Right atrium auricular region (tissue), 2 donors: ENCODE measurements at regions not wholly inside any gene's neighbourhood (a gene's known extent, or its start where the extent isn't known, plus 50 kb on each side); places are given as distances from the start of the nearest gene placed in this dataset.

Source experiments
- DNase-seq: peaks from one replicate; pipeline ENCODE4 v3.0.0-alpha.2; 2019; ENCODE audit warnings: low spot score
- H3K27ac ChIP-seq, 2 donors: fragments of 200-600 bp; sonication (generic); 1 replicate in 1 of 2; 2 replicates in 1 of 2; pipeline ENCODE4 v1.5.1; 2016 to 2019
- H3K27me3 ChIP-seq, 2 donors: fragments of 200-600 bp; sonication (generic); one replicate each; pipeline versions ENCODE4 v1.5.1 to v1.6.0; 2017 to 2019
- H3K36me3 ChIP-seq: fragments of 200-600 bp; sonication (generic); one replicate; pipeline ENCODE4 v1.5.1; 2016
- H3K4me1 ChIP-seq, 2 donors: fragments of 200-600 bp; sonication (generic); one replicate each; pipeline versions ENCODE4 v1.5.1 to v1.6.0; 2017 to 2019
- H3K4me3 ChIP-seq, 2 donors: fragments of 200-600 bp; sonication (generic); 1 replicate in 1 of 2; 2 replicates in 1 of 2; pipeline ENCODE4 v1.5.1; 2017 to 2019; ENCODE audit warnings: mild to moderate bottlenecking in 1 of 2, moderate library complexity in 1 of 2
- H3K9me3 ChIP-seq, 2 donors: fragments of 200-600 bp; sonication (generic); one replicate each; pipeline ENCODE4 v1.5.1; 2019
- CTCF ChIP-seq, 2 donors: fragments of 200-600 bp; sonication (generic); IDR thresholded peaks; one replicate each; pipeline ENCODE4 v1.5.1; 2019; ENCODE audit warnings: antibody characterized with exemption in 2 of 2

GRCh38 chr2:187148059-187148714, 299.2 kb upstream of the ZSWIM2 start:
- no peak for DNase-seq
- peaks cover 0 to 24% of the 10 kb centered on the region in 2 donors for H3K9me3 ChIP-seq
- no peaks in the 10 kb centered on the region for H3K27me3 ChIP-seq
- no peak for TF ChIP-seq CTCF (IDR thresholded peaks at IDR 0.05)
- no peak overlapping the region for H3K27ac ChIP-seq
- H3K4me1 ChIP-seq: no peaks in the 10 kb centered on the region
- H3K36me3 ChIP-seq: no peaks in the 10 kb centered on the region
- no peak overlapping the region for H3K4me3 ChIP-seq

GRCh38 chr2:187143537-187143936, 294.6 kb upstream of the ZSWIM2 start:
- TF ChIP-seq CTCF (IDR thresholded peaks at IDR 0.05): no peak
- Histone ChIP-seq H3K27me3 (no peaks in the 10 kb centered on the region), H3K9me3 (peaks cover 0 to 30% of the 10 kb centered on the region in 2 donors), H3K4me3 (no peak overlapping the region), H3K4me1 (no peaks in the 10 kb centered on the region), H3K27ac (no peak overlapping the region), H3K36me3 (no peaks in the 10 kb centered on the region)
- DNase-seq: no peak

DNA sequence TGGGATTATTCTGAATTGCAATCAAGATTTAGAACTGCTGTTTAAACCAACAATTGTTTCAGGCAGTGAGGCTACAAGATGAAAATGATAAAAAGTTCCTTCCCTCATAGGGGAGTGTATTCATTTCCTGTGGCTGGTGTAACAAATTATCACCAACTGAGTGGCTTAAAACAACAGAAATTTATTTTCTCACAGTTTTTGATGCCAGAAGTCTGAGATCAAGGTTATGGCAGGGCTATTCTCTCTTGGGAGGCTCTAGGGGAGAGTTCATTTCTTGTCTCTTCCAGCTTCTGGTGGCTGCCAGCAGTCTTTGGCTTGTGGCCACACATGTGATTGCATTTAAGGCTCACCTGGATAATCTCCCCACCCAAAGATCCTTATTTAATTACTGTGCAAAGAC, 290.5 kb upstream of the ZSWIM2 start:
- peaks cover 0 to 9% of the 10 kb centered on the region in 2 donors for H3K9me3 ChIP-seq
- no peaks in the 10 kb centered on the region for H3K36me3 ChIP-seq
- no peak overlapping the region for H3K4me3 ChIP-seq
- no peak for DNase-seq
- no peak for TF ChIP-seq CTCF (IDR thresholded peaks at IDR 0.05)
- H3K27me3 ChIP-seq: no peaks in the 10 kb centered on the region
- H3K27ac ChIP-seq: no peak overlapping the region
- no peaks in the 10 kb centered on the region for H3K4me1 ChIP-seq

GRCh38 chr2:187138265-187138664, 289.3 kb upstream of the ZSWIM2 start:
- no peak overlapping the region for H3K27ac ChIP-seq
- peak; percentile 67 for DNase-seq
- no peak overlapping the region for H3K4me3 ChIP-seq
- H3K27me3 ChIP-seq: no peaks in the 10 kb centered on the region
- H3K4me1 ChIP-seq: no peaks in the 10 kb centered on the region
- no peaks in the 10 kb centered on the region for H3K36me3 ChIP-seq
- H3K9me3 ChIP-seq: peaks cover 0 to 6% of the 10 kb centered on the region in 2 donors
- TF ChIP-seq CTCF (IDR thresholded peaks at IDR 0.05): peak in 1 of 2 donors; percentile 58

DNA sequence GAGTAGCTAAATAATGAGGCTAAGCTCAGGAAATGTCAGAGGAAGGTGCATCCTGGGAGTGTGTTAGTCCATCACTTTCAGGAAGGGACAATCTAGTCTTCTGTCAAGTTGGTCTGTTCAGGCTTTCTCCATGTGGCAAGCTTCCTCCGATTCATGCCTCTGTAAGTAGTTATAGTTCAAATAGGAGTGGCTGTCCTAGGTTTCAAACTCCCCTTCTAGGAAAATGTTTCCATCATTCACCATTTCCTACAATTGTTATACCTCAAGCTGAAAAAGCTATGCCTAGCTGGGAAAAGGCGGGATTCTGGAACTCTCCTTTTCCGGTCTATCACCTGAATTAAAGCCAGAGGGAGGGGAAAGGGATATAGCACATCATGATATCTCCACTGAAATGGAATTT, 287.7 kb upstream of the ZSWIM2 start:
- Histone ChIP-seq H3K27me3 (no peaks in the 10 kb centered on the region), H3K36me3 (no peaks in the 10 kb centered on the region), H3K27ac (no peak overlapping the region), H3K9me3 (peaks cover 0 to 6% of the 10 kb centered on the region in 2 donors), H3K4me1 (no peaks in the 10 kb centered on the region), H3K4me3 (no peak overlapping the region)
- DNase-seq: no peak
- no peak for TF ChIP-seq CTCF (IDR thresholded peaks at IDR 0.05)

GRCh38 chr2:187134306-187134705, 285.3 kb upstream of the ZSWIM2 start:
- H3K36me3 ChIP-seq: no peaks in the 10 kb centered on the region
- H3K27ac ChIP-seq: no peak overlapping the region
- H3K27me3 ChIP-seq: no peaks in the 10 kb centered on the region
- TF ChIP-seq CTCF (IDR thresholded peaks at IDR 0.05): no peak
- H3K4me3 ChIP-seq: no peak overlapping the region
- H3K4me1 ChIP-seq: no peaks in the 10 kb centered on the region
- DNase-seq: no peak
- peaks cover 0 to 2% of the 10 kb centered on the region in 2 donors for H3K9me3 ChIP-seq
